CD4-positive, alpha-beta T cell (primary cell): ENCODE measurements at regions not wholly inside any gene's neighbourhood (a gene's known extent, or its start where the extent isn't known, plus 50 kb on each side); places are given as distances from the start of the nearest gene placed in this dataset.

Experiments
- ATAC-seq: fragments of 200-7000 bp; cut with Tn5 transposase; one replicate; pipeline ENCODE4 v1.10.0; 2022; ENCODE audit warnings: mild to moderate bottlenecking; ENCODE audit not compliant: poor library complexity
- CTCF ChIA-PET: fragments of 350-600 bp; sonication (Branson Sonifier 250); formaldehyde crosslinking; loops from one replicate; lab custom pipeline; 2021; ENCODE audit warnings: antibody characterized with exemption, inconsistent platforms; lab: Charles Lee
- POLR2A ChIA-PET: fragments of 350-600 bp; sonication (Branson Sonifier 250); formaldehyde crosslinking; loops from one replicate; lab custom pipeline; 2021; ENCODE audit warnings: antibody characterized with exemption, inconsistent platforms; lab: Charles Lee
- DNase-seq, 14 experiments: peaks; one replicate each; pipeline ENCODE4 v3.0.0-alpha.2; 2013 to 2020; ENCODE audit warnings: mixed read lengths in 2 of 14
- H3K27ac ChIP-seq, 2 donors: one replicate each; pipeline versions ENCODE4 v1.5.1 to v1.7.0; 2013; ENCODE audit warnings: low read length in 2 of 2, low read depth in 1 of 2, mild to moderate bottlenecking in 1 of 2
- H3K27me3 ChIP-seq, 2 experiments: 1 replicate in 1 of 2; 2 replicates in 1 of 2; pipeline versions ENCODE4 v1.6.1 to v1.7.0; 2013; ENCODE audit warnings: low read length in 2 of 2, control low read depth in 1 of 2, mild to moderate bottlenecking in 1 of 2, moderate library complexity in 1 of 2; ENCODE audit not compliant: insufficient read depth in 2 of 2, control insufficient read depth in 1 of 2
- H3K36me3 ChIP-seq: one replicate; pipeline ENCODE4 v1.6.1; 2013; ENCODE audit warnings: low read length, control low read depth; ENCODE audit not compliant: insufficient read depth
- H3K4me1 ChIP-seq: one replicate; pipeline ENCODE4 v1.6.1; 2013; ENCODE audit warnings: low read length, control low read depth; ENCODE audit not compliant: insufficient read depth
- H3K4me3 ChIP-seq: one replicate; pipeline ENCODE4 v1.5.1; 2013; ENCODE audit warnings: mild to moderate bottlenecking, low read length, moderate library complexity
- H3K9me3 ChIP-seq, 2 experiments: 1 replicate in 1 of 2; 2 replicates in 1 of 2; pipeline versions ENCODE4 v1.6.1 to v1.7.0; 2013; ENCODE audit warnings: low read length in 2 of 2, mild to moderate bottlenecking in 2 of 2, control low read depth in 1 of 2, moderate library complexity in 1 of 2; ENCODE audit not compliant: control insufficient read depth in 1 of 2, insufficient read depth in 1 of 2
- H3K27ac Mint-ChIP-seq: one replicate; pipeline ENCODE4 v1.8.0; 2020; ENCODE audit warnings: mixed read lengths
- H3K27me3 Mint-ChIP-seq: one replicate; pipeline ENCODE4 v1.8.0; 2021; ENCODE audit warnings: mixed read lengths
- H3K36me3 Mint-ChIP-seq: one replicate; pipeline ENCODE4 v1.8.0; 2021; ENCODE audit warnings: low read depth, mixed read lengths
- H3K4me1 Mint-ChIP-seq: one replicate; pipeline ENCODE4 v1.8.0; 2021; ENCODE audit warnings: low read depth, mixed read lengths
- H3K4me3 Mint-ChIP-seq: one replicate; pipeline ENCODE4 v1.8.0; 2020; ENCODE audit warnings: mild to moderate bottlenecking, mixed read lengths
- H3K9me3 Mint-ChIP-seq: one replicate; pipeline ENCODE4 v1.8.0; 2020; ENCODE audit warnings: mixed read lengths
- intact Hi-C, 2 experiments: fragments of 100-400 bp; cut with DNase I in 1 of 2; cut with micrococcal nuclease in 1 of 2; formaldehyde crosslinking; loops; one replicate each; pipeline versions ENCODE4 v1.15.1 to v1.9.0; 2023 to 2025; cut with DNase I, micrococcal nuclease
- TF ChIP-seq, protein P1 (sequence below): fragments of 200-600 bp; IDR thresholded peaks from one replicate; pipeline ENCODE4 v1.8.0; 2022; ENCODE audit warnings: antibody characterized with exemption, mild to moderate bottlenecking

DNA sequence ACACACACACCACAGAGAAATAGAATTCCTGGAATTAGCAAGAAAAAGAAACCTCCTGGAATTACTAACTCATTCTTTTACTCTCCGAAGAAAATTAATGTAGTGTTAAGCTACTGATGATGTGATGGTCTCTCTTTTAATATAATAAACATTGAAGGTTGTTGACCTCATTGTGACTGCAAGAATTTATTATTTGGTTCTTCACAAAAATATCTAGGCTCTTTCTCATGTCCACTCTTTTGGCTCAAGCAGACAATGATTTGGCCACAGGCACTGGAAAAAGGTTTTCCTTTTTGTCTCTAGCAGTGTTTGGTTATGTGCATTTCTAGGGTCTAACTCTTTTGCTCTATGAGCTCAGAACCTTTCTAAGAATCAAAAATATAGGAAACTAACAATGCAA lies 811.9 kb downstream of the TENT5A start:
- H3K36me3 ChIP-seq: no peaks in the 10 kb centered on the region
- intact Hi-C loops: no loop called here

DNA sequence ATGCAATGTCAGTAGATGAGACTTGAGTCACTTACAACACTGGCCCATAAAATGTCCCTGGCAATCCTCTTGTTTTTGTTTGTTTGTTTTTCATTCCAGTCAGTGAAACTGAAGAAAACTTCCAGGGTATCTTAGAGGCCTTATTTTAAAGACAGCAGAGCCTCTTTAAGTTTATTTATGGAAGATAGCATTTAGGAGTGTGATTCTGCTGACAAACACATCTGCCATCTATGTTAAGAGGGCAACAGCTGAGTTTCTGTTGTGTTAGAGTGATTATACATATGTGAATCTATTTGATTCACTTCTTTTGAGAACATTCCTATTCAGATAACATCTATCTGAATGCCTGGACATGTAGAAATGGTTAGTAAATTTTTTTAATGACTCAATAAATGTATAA lies 812.6 kb downstream of the TENT5A start:
- Histone ChIP-seq H3K9me3 (peaks cover 0 to 4% of the 10 kb centered on the region in 2 experiments), H3K27ac (no peak overlapping the region), H3K36me3 (no peaks in the 10 kb centered on the region), H3K4me3 (no peak overlapping the region), H3K4me1 (no peaks in the 10 kb centered on the region), H3K27me3 (no peaks in the 10 kb centered on the region)
- H3K9me3 Mint-ChIP-seq: peaks cover 25% of the 10 kb centered on the region
- H3K4me1 Mint-ChIP-seq: no peaks in the 10 kb centered on the region
- no peak for DNase-seq
- no peak for ATAC-seq
- ChIA-PET POLR2A (no interaction called here), CTCF (no interaction called here)
- intact Hi-C loops: no loop called here
- TF ChIP-seq, protein P1, sequence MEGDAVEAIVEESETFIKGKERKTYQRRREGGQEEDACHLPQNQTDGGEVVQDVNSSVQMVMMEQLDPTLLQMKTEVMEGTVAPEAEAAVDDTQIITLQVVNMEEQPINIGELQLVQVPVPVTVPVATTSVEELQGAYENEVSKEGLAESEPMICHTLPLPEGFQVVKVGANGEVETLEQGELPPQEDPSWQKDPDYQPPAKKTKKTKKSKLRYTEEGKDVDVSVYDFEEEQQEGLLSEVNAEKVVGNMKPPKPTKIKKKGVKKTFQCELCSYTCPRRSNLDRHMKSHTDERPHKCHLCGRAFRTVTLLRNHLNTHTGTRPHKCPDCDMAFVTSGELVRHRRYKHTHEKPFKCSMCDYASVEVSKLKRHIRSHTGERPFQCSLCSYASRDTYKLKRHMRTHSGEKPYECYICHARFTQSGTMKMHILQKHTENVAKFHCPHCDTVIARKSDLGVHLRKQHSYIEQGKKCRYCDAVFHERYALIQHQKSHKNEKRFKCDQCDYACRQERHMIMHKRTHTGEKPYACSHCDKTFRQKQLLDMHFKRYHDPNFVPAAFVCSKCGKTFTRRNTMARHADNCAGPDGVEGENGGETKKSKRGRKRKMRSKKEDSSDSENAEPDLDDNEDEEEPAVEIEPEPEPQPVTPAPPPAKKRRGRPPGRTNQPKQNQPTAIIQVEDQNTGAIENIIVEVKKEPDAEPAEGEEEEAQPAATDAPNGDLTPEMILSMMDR: no peak
- no peak overlapping the region for H3K4me3 Mint-ChIP-seq
- H3K36me3 Mint-ChIP-seq: no peaks in the 10 kb centered on the region
- H3K27me3 Mint-ChIP-seq: no peaks in the 10 kb centered on the region
- no peak overlapping the region for H3K27ac Mint-ChIP-seq

More for the DNA sequence above, 811.9 kb downstream of the TENT5A start:
- POLR2A ChIA-PET: no interaction called here
- Mint-ChIP-seq H3K4me1 (no peaks in the 10 kb centered on the region), H3K36me3 (no peaks in the 10 kb centered on the region), H3K9me3 (peaks cover 20% of the 10 kb centered on the region), H3K27me3 (no peaks in the 10 kb centered on the region), H3K4me3 (no peak overlapping the region), H3K27ac (no peak overlapping the region)
- no peak for DNase-seq
- H3K27me3 ChIP-seq: no peaks in the 10 kb centered on the region
- H3K4me1 ChIP-seq: no peaks in the 10 kb centered on the region
- TF ChIP-seq, protein P1: no peak
- CTCF ChIA-PET: no interaction called here
- H3K27ac ChIP-seq: no peak overlapping the region
- no peak for ATAC-seq
- no peak overlapping the region for H3K4me3 ChIP-seq
- H3K9me3 ChIP-seq: peaks cover 0 to 4% of the 10 kb centered on the region in 2 experiments

DNA sequence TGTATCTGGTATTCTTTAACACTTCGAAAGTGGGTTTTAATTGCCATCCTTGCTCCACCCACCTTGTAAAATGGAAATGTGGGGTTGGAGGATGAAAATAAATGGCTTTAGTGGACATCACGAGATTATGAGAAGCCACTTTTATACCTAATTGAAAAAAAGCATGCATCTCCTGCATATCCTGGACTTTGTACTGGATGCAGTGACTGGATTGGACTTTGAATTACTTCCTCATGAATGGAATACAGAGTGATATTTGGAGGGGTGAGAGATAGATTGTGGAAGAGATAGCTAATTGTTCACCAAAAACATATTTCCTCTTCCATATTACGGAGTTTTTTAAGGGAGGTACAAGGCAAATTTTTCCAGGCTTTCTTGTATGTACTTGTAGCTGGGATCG lies 813.0 kb downstream of the TENT5A start:
- Mint-ChIP-seq H3K4me3 (no peak overlapping the region), H3K9me3 (peaks cover 25% of the 10 kb centered on the region), H3K4me1 (no peaks in the 10 kb centered on the region), H3K27me3 (no peaks in the 10 kb centered on the region), H3K36me3 (no peaks in the 10 kb centered on the region), H3K27ac (no peak overlapping the region)
- DNase-seq (no peak), ATAC-seq (no peak)
- Histone ChIP-seq H3K27me3 (no peaks in the 10 kb centered on the region), H3K9me3 (peaks cover 0 to 4% of the 10 kb centered on the region in 2 experiments), H3K27ac (no peak overlapping the region), H3K36me3 (no peaks in the 10 kb centered on the region), H3K4me1 (no peaks in the 10 kb centered on the region), H3K4me3 (no peak overlapping the region)
- POLR2A ChIA-PET: interaction anchor here (0.6 kb wide), 1 partner anchor 11 kb away, joined by 4 read pairs; no protein-coding TSS in a partner anchor
- CTCF ChIA-PET: no interaction called here
- TF ChIP-seq, protein P1: no peak
- intact Hi-C loops: no loop called here
